ENCODE measurements at regions not wholly inside any gene's neighbourhood (a gene's known extent, or its start where the extent isn't known, plus 50 kb on each side); places are given as distances from the start of the nearest gene placed in this dataset.

DNA sequence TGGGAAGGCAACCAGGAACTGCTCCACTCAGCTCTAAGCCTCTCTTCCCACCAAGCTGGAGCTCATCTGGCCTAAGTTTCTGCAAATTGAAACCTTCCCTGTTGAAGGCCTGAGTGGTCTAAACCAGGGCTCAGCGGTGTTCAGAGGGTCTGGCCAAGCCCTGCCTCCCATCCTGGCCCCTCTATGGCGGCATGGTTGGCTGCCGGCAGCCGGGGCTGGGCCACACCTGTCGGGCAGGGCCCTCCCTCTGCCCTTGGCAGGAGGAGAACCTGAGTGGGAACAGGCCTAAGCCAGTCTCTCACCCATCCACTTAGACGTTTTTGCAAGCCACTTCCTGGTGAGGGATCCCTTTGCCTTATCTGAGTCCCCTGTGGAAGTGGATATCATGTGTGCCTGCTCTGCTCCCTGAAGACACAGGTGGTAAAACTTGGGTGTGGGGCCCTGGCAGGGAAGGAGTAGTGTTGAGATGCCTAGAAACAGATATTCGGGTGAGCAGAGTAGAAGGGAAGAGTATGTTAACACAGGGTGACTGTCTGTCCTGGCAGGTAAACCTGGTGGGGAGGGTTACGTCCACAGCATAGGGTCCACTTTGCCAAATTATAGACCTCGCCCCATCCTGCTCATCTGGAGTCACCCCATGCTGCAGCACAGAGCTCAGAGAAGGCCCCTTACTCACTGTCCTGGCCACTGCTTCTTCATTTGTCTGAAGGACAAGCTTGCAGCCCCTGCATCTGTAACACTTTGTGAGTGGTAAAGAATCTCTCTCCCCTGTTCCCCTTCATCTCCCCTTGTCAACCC is 63.0 kb upstream of the SIX2 start:
- TF ChIP-seq, protein P1, sequence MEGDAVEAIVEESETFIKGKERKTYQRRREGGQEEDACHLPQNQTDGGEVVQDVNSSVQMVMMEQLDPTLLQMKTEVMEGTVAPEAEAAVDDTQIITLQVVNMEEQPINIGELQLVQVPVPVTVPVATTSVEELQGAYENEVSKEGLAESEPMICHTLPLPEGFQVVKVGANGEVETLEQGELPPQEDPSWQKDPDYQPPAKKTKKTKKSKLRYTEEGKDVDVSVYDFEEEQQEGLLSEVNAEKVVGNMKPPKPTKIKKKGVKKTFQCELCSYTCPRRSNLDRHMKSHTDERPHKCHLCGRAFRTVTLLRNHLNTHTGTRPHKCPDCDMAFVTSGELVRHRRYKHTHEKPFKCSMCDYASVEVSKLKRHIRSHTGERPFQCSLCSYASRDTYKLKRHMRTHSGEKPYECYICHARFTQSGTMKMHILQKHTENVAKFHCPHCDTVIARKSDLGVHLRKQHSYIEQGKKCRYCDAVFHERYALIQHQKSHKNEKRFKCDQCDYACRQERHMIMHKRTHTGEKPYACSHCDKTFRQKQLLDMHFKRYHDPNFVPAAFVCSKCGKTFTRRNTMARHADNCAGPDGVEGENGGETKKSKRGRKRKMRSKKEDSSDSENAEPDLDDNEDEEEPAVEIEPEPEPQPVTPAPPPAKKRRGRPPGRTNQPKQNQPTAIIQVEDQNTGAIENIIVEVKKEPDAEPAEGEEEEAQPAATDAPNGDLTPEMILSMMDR (IDR thresholded peaks at IDR 0.05) = no peak
- TF ChIP-seq POLR2A (IDR thresholded peaks at IDR 0.05) = no peak
- H3K4me1 ChIP-seq (replicated peaks in 1 of 2) = no peaks in the 10 kb centered on the region
- no peak overlapping the region for H3K27ac ChIP-seq
- H3K4me3 ChIP-seq = no peak overlapping the region
- no peaks in the 10 kb centered on the region for H3K9me3 ChIP-seq (replicated peaks in 1 of 3)
- H3K27me3 ChIP-seq = peaks cover 7% of the 10 kb centered on the region
- no peaks in the 10 kb centered on the region for H3K36me3 ChIP-seq (replicated peaks in 1 of 2)
- 74 to 90% (median 83%) methylated on average over 7 to 9 of the region's 9 CpGs for WGBS, 4 donors
- no peak for DNase-seq
- intact Hi-C loops (cut with DNase I) = no loop called here

DNA sequence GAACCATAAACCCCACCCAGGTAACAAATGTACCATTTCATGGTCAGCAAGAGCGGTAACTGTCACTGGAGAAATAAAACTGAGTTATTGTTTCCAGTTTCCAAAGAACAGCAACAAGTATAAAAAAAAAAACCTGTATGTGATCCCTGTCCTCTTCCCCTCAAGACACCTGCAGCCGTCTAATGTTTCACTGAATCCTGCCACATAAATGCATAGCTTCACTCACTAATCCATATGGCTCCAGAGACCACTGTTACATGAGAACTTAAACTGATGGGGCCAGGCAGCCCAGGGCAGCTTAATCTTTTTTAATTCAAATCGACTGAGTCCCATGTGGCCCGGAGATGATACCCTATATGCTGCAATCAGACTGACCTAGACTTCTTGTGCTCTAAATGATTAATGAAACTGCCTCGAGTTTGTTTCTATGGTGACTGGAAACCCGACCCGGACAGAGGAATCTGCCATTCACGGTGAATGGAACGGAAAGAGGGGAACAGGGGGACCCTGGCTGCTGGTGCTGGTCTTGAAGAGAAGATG is 60.9 kb upstream of the SIX2 start:
- no peaks in the 10 kb centered on the region for H3K36me3 ChIP-seq (replicated peaks in 1 of 2)
- intact Hi-C loops (cut with DNase I) = no loop called here
- H3K4me1 ChIP-seq (replicated peaks in 1 of 2) = no peaks in the 10 kb centered on the region
- whole genome bisulfite sequencing, 4 donors = 26 to 37% (median 32%) methylated on average over 9 of the region's 9 CpGs
- no peak for DNase-seq
- TF ChIP-seq, protein P1 (IDR thresholded peaks at IDR 0.05) = no peak
- no peak for TF ChIP-seq POLR2A (IDR thresholded peaks at IDR 0.05)
- no peak overlapping the region for H3K27ac ChIP-seq
- no peaks in the 10 kb centered on the region for H3K9me3 ChIP-seq (replicated peaks in 1 of 3)
- peaks cover 3% of the 10 kb centered on the region for H3K27me3 ChIP-seq
- H3K4me3 ChIP-seq = no peak overlapping the region

DNA sequence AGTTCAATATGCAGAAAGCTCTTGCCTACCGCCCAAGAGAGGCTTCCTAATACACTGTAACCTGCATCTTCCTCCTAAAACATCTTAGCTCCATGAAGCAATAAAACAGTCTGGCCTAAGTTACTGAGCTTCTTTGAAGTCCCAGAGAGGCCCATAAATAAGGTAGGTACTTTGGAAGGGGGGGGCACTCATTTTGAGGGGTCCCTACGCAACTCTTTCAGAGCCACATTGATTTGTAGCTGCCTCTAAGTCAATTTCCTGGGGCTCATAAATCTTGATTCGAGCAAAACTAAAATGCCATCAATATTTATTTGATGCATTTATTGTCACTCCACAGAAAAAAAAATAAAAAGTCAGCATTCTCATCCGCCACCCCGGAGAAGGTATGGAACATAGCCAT is 60.4 kb upstream of the SIX2 start:
- Histone ChIP-seq H3K9me3 (replicated peaks in 1 of 3) (no peaks in the 10 kb centered on the region), H3K27ac (no peak overlapping the region), H3K36me3 (replicated peaks in 1 of 2) (no peaks in the 10 kb centered on the region), H3K27me3 (peaks cover 3% of the 10 kb centered on the region), H3K4me1 (replicated peaks in 1 of 2) (no peaks in the 10 kb centered on the region), H3K4me3 (no peak overlapping the region)
- no peak for DNase-seq
- TF ChIP-seq POLR2A (IDR thresholded peaks at IDR 0.05) = no peak
- TF ChIP-seq, protein P1 (IDR thresholded peaks at IDR 0.05) = no peak
- intact Hi-C loops (cut with DNase I) = no loop called here
- WGBS, 4 donors = 70 to 81% (median 79%) methylated on average over 5 of the region's 5 CpGs

DNA sequence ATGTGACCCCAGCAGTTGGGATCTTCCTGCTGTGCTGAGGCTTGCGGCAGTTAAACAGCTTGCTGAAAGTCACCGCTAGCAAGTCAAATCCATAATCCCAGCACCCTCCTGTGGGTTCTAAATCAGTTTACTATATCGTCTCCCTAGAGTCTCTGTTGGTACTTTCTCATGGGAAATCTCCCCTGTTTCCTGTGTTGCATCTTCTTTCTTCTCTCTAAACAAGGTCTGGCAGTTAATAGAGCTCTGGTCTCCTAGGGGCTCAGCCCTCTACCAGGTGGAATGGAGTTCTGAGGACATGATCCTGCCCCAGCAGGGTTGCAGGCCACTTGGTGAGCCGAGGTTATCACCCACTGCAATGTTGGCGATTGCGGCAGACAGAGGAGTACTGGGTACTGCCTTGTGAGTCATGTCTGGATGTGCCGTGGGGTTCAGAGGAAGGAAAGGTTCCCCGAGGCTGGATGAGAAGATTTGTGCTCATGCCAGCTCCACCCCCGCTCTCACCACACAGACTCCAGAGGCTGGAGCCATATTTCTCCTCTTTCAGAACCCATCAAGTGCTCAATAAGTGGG is 59.4 kb upstream of the SIX2 start:
- Histone ChIP-seq H3K9me3 (replicated peaks in 1 of 3) (no peaks in the 10 kb centered on the region), H3K27ac (no peak overlapping the region), H3K4me1 (replicated peaks in 1 of 2) (no peaks in the 10 kb centered on the region), H3K27me3 (peaks cover 3% of the 10 kb centered on the region), H3K4me3 (no peak overlapping the region), H3K36me3 (replicated peaks in 1 of 2) (no peaks in the 10 kb centered on the region)
- no peak for DNase-seq
- TF ChIP-seq, protein P1 (IDR thresholded peaks at IDR 0.05) = no peak
- no peak for TF ChIP-seq POLR2A (IDR thresholded peaks at IDR 0.05)
- WGBS, 4 donors = 65 to 81% (median 77%) methylated on average over 6 to 9 of the region's 9 CpGs
- intact Hi-C loops (cut with DNase I) = no loop called here
